IMR-90 (cell line): ENCODE measurements at regions not wholly inside any gene's neighbourhood (a gene's known extent, or its start where the extent isn't known, plus 50 kb on each side); places are given as distances from the start of the nearest gene placed in this dataset.

ENCODE experiments used
- ATAC-seq: fragments of 200-7000 bp; cut with Tn5 transposase; 2 replicates; pipeline ENCODE4 v1.9.1; 2020; ENCODE audit warnings: low read depth, mild to moderate bottlenecking, moderate library complexity
- BruUV-seq: library from RNA; stranded (reverse); fragments of 400-500 nt; replicated peaks from 2 replicates; lab custom pipeline; 2021; lab: Mats Ljungman, UMichigan
- CTCF ChIA-PET: fragments of 300-600 bp; formaldehyde crosslinking; extraction: SDS; loops from one replicate; lab custom pipeline; 2021; ENCODE audit warnings: antibody characterized with exemption; lab: Yijun Ruan, JAX
- POLR2A ChIA-PET: fragments of 300-600 bp; sonication (Branson Sonifier 250); formaldehyde crosslinking; loops from one replicate; lab custom pipeline; 2022; ENCODE audit warnings: antibody characterized with exemption; ENCODE audit not compliant: unreplicated experiment; lab: Charles Lee
- DNase-seq: peaks from one replicate; pipeline ENCODE4 v3.0.0; 2013
- H2AFZ ChIP-seq: replicated peaks from 2 replicates; pipeline ENCODE3; 2013; ENCODE audit warnings: low read length, mild to moderate bottlenecking; ENCODE audit not compliant: poor library complexity
- H2AK5ac ChIP-seq: 2 replicates; pipeline ENCODE4 v1.6.1; 2013; ENCODE audit warnings: low read depth, low read length, inconsistent platforms
- H2AK9ac ChIP-seq: replicated peaks from 2 replicates; pipeline ENCODE3; 2013; ENCODE audit warnings: mild to moderate bottlenecking, low read depth, low read length, moderate library complexity; ENCODE audit not compliant: poor library complexity
- H2BK120ac ChIP-seq: 2 replicates; pipeline ENCODE4 v1.6.1; 2013; ENCODE audit warnings: low read depth, low read length, inconsistent platforms
- H2BK15ac ChIP-seq: 3 replicates; pipeline ENCODE4 v1.6.1; 2013; ENCODE audit warnings: low read depth, low read length, inconsistent platforms
- H2BK20ac ChIP-seq: 2 replicates; pipeline ENCODE4 v1.6.1; 2013; ENCODE audit warnings: low read depth, mild to moderate bottlenecking, inconsistent platforms, low read length, moderate library complexity
- H2BK5ac ChIP-seq: 2 replicates; pipeline ENCODE4 v1.6.1; 2013; ENCODE audit warnings: mild to moderate bottlenecking, low read depth, low read length, inconsistent platforms; ENCODE audit not compliant: poor library complexity, severe bottlenecking
- H3K14ac ChIP-seq: replicated peaks from 2 replicates; pipeline ENCODE4 v1.6.1; 2013; ENCODE audit warnings: low read depth, low read length, inconsistent platforms
- H3K18ac ChIP-seq: 2 replicates; pipeline ENCODE4 v1.6.1; 2013; ENCODE audit warnings: low read depth, low read length, control low read depth
- H3K23ac ChIP-seq: 2 replicates; pipeline ENCODE4 v1.6.1; 2013; ENCODE audit warnings: low read depth, low read length, inconsistent platforms
- H3K27ac ChIP-seq: 2 replicates; pipeline ENCODE4 v1.5.1; 2013; ENCODE audit warnings: mild to moderate bottlenecking, control low read depth, low read length; ENCODE audit not compliant: insufficient read depth
- H3K27me3 ChIP-seq: 2 replicates; pipeline ENCODE4 v1.6.1; 2013; ENCODE audit warnings: low read length; ENCODE audit not compliant: control insufficient read depth, insufficient read depth
- H3K36me3 ChIP-seq: 2 replicates; pipeline ENCODE4 v1.6.1; 2013; ENCODE audit warnings: low read length, mixed read lengths; ENCODE audit not compliant: control insufficient read depth, insufficient read depth
- H3K4ac ChIP-seq: 2 replicates; pipeline ENCODE4 v1.6.1; 2013; ENCODE audit warnings: low read depth, low read length, inconsistent platforms
- H3K4me1 ChIP-seq: 2 replicates; pipeline ENCODE4 v1.6.1; 2013; ENCODE audit warnings: low read length, mixed read lengths; ENCODE audit not compliant: control insufficient read depth, insufficient read depth
- H3K4me2 ChIP-seq: 2 replicates; pipeline ENCODE4 v1.6.1; 2013; ENCODE audit warnings: low read depth, mild to moderate bottlenecking, control low read depth, low read length, moderate library complexity
- H3K4me3 ChIP-seq: 2 replicates; pipeline ENCODE4 v1.5.1; 2013; ENCODE audit warnings: low read depth, mild to moderate bottlenecking, control low read depth, low read length, moderate library complexity; ENCODE audit not compliant: insufficient read depth
- H3K56ac ChIP-seq: 2 replicates; pipeline ENCODE4 v1.6.1; 2013; ENCODE audit warnings: low read length, inconsistent platforms; ENCODE audit not compliant: insufficient read depth; ENCODE audit errors: extremely low read depth
- H3K79me1 ChIP-seq, 2 experiments: 2 replicates each; pipeline ENCODE4 v1.6.1; 2013; ENCODE audit warnings: low read length in 2 of 2, inconsistent platforms in 1 of 2, low read depth in 1 of 2
- H3K9ac ChIP-seq: 2 replicates; pipeline ENCODE4 v1.6.1; 2013; ENCODE audit warnings: low read depth, low read length, control low read depth
- H3K9me1 ChIP-seq: 2 replicates; pipeline ENCODE4 v1.6.1; 2013; ENCODE audit warnings: low read length, inconsistent platforms; ENCODE audit not compliant: insufficient read depth
- H3K9me3 ChIP-seq: 2 replicates; pipeline ENCODE4 v1.6.1; 2013; ENCODE audit warnings: low read length; ENCODE audit not compliant: control insufficient read depth, insufficient read depth
- H4K20me1 ChIP-seq: 2 replicates; pipeline ENCODE4 v1.6.1; 2013; ENCODE audit warnings: low read length, inconsistent platforms; ENCODE audit not compliant: insufficient read depth
- H4K5ac ChIP-seq: 2 replicates; pipeline ENCODE4 v1.6.1; 2013; ENCODE audit warnings: mild to moderate bottlenecking, low read depth, low read length, control low read depth
- H4K8ac ChIP-seq, 2 experiments: 2 replicates each; pipeline ENCODE4 v1.6.1; 2013; ENCODE audit warnings: low read depth in 2 of 2, low read length in 2 of 2, control low read depth in 1 of 2, inconsistent platforms in 1 of 2
- H4K91ac ChIP-seq: 2 replicates; pipeline ENCODE4 v1.6.1; 2013; ENCODE audit warnings: low read depth, low read length, inconsistent platforms; ENCODE audit not compliant: insufficient read depth
- BHLHE40 ChIP-seq: fragments of 150-350 bp; IDR thresholded peaks from 2 replicates; pipeline ENCODE4 v1.6.1; 2016; ENCODE audit warnings: mild to moderate bottlenecking, low read depth, low read length
- CEBPB ChIP-seq: IDR thresholded peaks from 2 replicates; pipeline ENCODE4 v1.6.1; 2012; ENCODE audit warnings: low read depth, low read length, improper control_type of control experiment
- CHD1 ChIP-seq: IDR thresholded peaks from 2 replicates; pipeline ENCODE4 v1.6.1; 2012; ENCODE audit warnings: low read depth, low read length, improper control_type of control experiment
- CTCF ChIP-seq: conservative IDR thresholded peaks from 2 replicates; pipeline ENCODE4 v1.5.1; 2012; ENCODE audit warnings: mild to moderate bottlenecking, low read depth, low read length, improper control_type of control experiment
- FOS ChIP-seq: fragments of 150-350 bp; IDR thresholded peaks from 2 replicates; pipeline ENCODE4 v1.6.1; 2016; ENCODE audit warnings: low read depth, low read length
- MAFK ChIP-seq: IDR thresholded peaks from 2 replicates; pipeline ENCODE4 v1.6.1; 2012; ENCODE audit warnings: low read depth, low read length, improper control_type of control experiment
- MAZ ChIP-seq: IDR thresholded peaks from 2 replicates; pipeline ENCODE4 v1.6.1; 2012; ENCODE audit warnings: low read depth, mild to moderate bottlenecking, low read length, improper control_type of control experiment, moderate library complexity, borderline replicate concordance
- MXI1 ChIP-seq: IDR thresholded peaks from 2 replicates; pipeline ENCODE4 v1.6.1; 2012; ENCODE audit warnings: low read depth, mild to moderate bottlenecking, low read length, moderate library complexity, borderline replicate concordance
- NFE2L2 ChIP-seq: fragments of 150-350 bp; IDR thresholded peaks from 2 replicates; pipeline ENCODE4 v1.6.1; 2016; ENCODE audit warnings: low read depth, mild to moderate bottlenecking, low read length
- POLR2A ChIP-seq: IDR thresholded peaks from 2 replicates; pipeline ENCODE4 v1.6.1; 2012; ENCODE audit warnings: mild to moderate bottlenecking, low read depth, low read length
- RAD21 ChIP-seq: IDR thresholded peaks from 2 replicates; pipeline ENCODE4 v1.6.1; 2012; ENCODE audit warnings: low read length, improper control_type of control experiment
- RCOR1 ChIP-seq: IDR thresholded peaks from 2 replicates; pipeline ENCODE4 v1.6.1; 2012; ENCODE audit warnings: mild to moderate bottlenecking, low read length, improper control_type of control experiment; ENCODE audit not compliant: insufficient replicate concordance
- RFX5 ChIP-seq: IDR thresholded peaks from 2 replicates; pipeline ENCODE4 v1.8.0; 2012; ENCODE audit warnings: low read depth, mild to moderate bottlenecking, low read length, moderate library complexity
- SMC3 ChIP-seq: fragments of 150-350 bp; IDR thresholded peaks from 2 replicates; pipeline ENCODE4 v1.6.1; 2016; ENCODE audit warnings: low read depth, mild to moderate bottlenecking, antibody characterized with exemption, low read length, moderate library complexity
- USF2 ChIP-seq: fragments of 150-350 bp; IDR thresholded peaks from 2 replicates; pipeline ENCODE4 v1.6.1; 2017; ENCODE audit warnings: mild to moderate bottlenecking, antibody characterized with exemption, low read length, low read depth
- WGBS, 2 experiments: methylation state at CpG; one replicate each; pipeline versions ENCODE4 v1.1.5 to v1.1.7; 2013; ENCODE audit warnings: missing lambda C conversion rate in 2 of 2; ENCODE audit not compliant: insufficient read length in 1 of 2; ENCODE audit errors: extremely low coverage in 2 of 2; 5-methylcytosine and 5-hydroxymethylcytosine counted together
- dilution Hi-C: fragments of 300-500 bp; cut with HindIII; formaldehyde crosslinking; loops from one replicate; pipeline ENCODE4 v1.14.3; 2018; ENCODE audit warnings: low sequenced_read_pairs; ENCODE audit not compliant: unreplicated experiment
- in situ Hi-C: fragments of 300-500 bp; cut with MboI; formaldehyde crosslinking; loops from 3 replicates; pipeline ENCODE4 v1.14.3; 2019; ENCODE audit warnings: low sequenced_read_pairs, inconsistent platforms, mixed read lengths
- intact Hi-C: fragments of 100-400 bp; cut with micrococcal nuclease; formaldehyde crosslinking; loops from 2 replicates; pipeline ENCODE4 v1.10.0; 2022
- TF ChIP-seq, protein P1 (sequence below): fragments of 150-350 bp; IDR thresholded peaks from 2 replicates; pipeline ENCODE4 v1.6.1; 2016; ENCODE audit warnings: low read depth, mild to moderate bottlenecking, low read length, moderate library complexity, borderline replicate concordance

DNA sequence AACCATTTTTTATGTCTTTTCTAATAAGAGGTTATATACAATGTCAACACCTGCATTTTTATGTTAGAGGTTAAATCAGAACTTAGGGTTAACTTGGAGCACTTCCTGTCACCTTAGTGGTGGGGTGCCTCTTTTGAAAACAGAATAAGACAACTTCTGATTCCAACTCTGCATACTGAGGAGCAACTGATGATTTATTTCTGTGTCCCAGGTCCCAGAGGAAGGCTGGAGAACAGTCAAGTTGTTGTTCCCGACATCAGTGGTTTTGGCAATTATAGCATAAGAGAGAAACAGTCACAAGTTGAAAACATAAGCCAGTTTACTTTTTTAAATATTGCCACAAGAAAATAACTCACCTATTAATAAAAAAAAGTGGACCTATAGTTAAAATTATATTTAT lies 871.0 kb upstream of the ADAMTS5 start:
- BruUV-seq = no TSS peak
- POLR2A ChIA-PET = no interaction called here

More for the DNA sequence above, 871.0 kb upstream of the ADAMTS5 start:
- Histone ChIP-seq H3K18ac (no peak overlapping the region), H2BK20ac (0 out of 2 replicates have a peak overlapping the region, but pooled peaks have one; percentile 34), H3K4me2 (no peak overlapping the region), H3K4me3 (no peak overlapping the region), H3K27me3 (no peaks in the 10 kb centered on the region), H2AFZ (no peak overlapping the region), H4K8ac (no peak overlapping the region), H2AK5ac (no peak overlapping the region), H4K91ac (no peak overlapping the region), H3K14ac (no peak overlapping the region), H3K36me3 (no peaks in the 10 kb centered on the region), H2BK5ac (no peak overlapping the region), H3K9me1 (peaks cover 2% of the 10 kb centered on the region; the same call in 1 of the 2 replicates), H4K20me1 (no peaks in the 10 kb centered on the region), H3K27ac (peak overlapping the region; percentile 29; the same call in 1 of the 2 replicates), H2BK15ac (no peak overlapping the region), H4K5ac (peak overlapping the region; percentile 25; the same call in 1 of the 2 replicates), H3K9ac (no peak overlapping the region), H3K56ac (no peak overlapping the region), H3K4ac (no peak overlapping the region), H3K4me1 (peaks cover 4% of the 10 kb centered on the region), H2AK9ac (no peak overlapping the region), H2BK120ac (no peak overlapping the region), H3K9me3 (no peaks in the 10 kb centered on the region), H3K23ac (no peak overlapping the region), H3K79me1 (no peaks in the 10 kb centered on the region)
- dilution Hi-C loops (no loop called here), in situ Hi-C loops (no loop called here), intact Hi-C loops (no loop called here)
- CTCF ChIA-PET = interaction anchor here (1.0 kb wide), 1 partner anchor 25 kb away, joined by 4 read pairs; no protein-coding TSS in a partner anchor
- DNase-seq = no peak
- ATAC-seq = no peak
- TF ChIP-seq SMC3 (no peak), FOS (no peak), CEBPB (no peak), MAFK (no peak), CHD1 (no peak), RAD21 (no peak), POLR2A (no peak), USF2 (no peak), RFX5 (no peak), MXI1 (no peak), CTCF (no peak), RCOR1 (no peak), BHLHE40 (no peak), NFE2L2 (no peak), MAZ (no peak)
- TF ChIP-seq, protein P1, sequence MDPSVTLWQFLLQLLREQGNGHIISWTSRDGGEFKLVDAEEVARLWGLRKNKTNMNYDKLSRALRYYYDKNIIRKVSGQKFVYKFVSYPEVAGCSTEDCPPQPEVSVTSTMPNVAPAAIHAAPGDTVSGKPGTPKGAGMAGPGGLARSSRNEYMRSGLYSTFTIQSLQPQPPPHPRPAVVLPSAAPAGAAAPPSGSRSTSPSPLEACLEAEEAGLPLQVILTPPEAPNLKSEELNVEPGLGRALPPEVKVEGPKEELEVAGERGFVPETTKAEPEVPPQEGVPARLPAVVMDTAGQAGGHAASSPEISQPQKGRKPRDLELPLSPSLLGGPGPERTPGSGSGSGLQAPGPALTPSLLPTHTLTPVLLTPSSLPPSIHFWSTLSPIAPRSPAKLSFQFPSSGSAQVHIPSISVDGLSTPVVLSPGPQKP = no peak
- WGBS, 2 experiments = no CpG with 5 or more reads among the region's 1 CpG
